SW480 (cell line): ENCODE measurements at regions not wholly inside any gene's neighbourhood (a gene's known extent, or its start where the extent isn't known, plus 50 kb on each side); places are given as distances from the start of the nearest gene placed in this dataset.

Experiments
- DNase-seq: peaks from one replicate; pipeline ENCODE4 v3.0.0-alpha.2; 2016; ENCODE audit warnings: low spot score

GRCh38 chr15:29455055-29455454 lies 185.4 kb upstream of the NSMCE3 start:
- no peak for DNase-seq

- no peak for DNase-seq
These were observed 184.9 kb upstream of the NSMCE3 start for GRCh38 chr15:29454506-29454905.

- DNase-seq, result peak; percentile 69
These were observed 183.5 kb upstream of the NSMCE3 start for GRCh38 chr15:29452881-29453731.

GRCh38 chr15:29451201-29451781 lies 181.7 kb upstream of the NSMCE3 start:
- DNase-seq, result peak; percentile 13

- peak; percentile 11 for DNase-seq
These were observed 179.5 kb upstream of the NSMCE3 start for GRCh38 chr15:29449136-29449535.

GRCh38 chr15:29448320-29448719 lies 178.7 kb upstream of the NSMCE3 start:
- no peak for DNase-seq

GRCh38 chr15:29446480-29446879 lies 176.9 kb upstream of the NSMCE3 start:
- no peak for DNase-seq

GRCh38 chr15:29442532-29442931 lies 172.9 kb upstream of the NSMCE3 start:
- DNase-seq, result no peak

GRCh38 chr15:29440541-29440940 lies 170.9 kb upstream of the NSMCE3 start:
- DNase-seq, result no peak

- no peak for DNase-seq
These were observed 169.1 kb upstream of the NSMCE3 start for GRCh38 chr15:29438703-29439055.

- DNase-seq, result no peak
These were observed 168.5 kb upstream of the NSMCE3 start for GRCh38 chr15:29437888-29438702.

- DNase-seq, result peak; percentile 8
These were observed 166.2 kb upstream of the NSMCE3 start for GRCh38 chr15:29435811-29436210.

GRCh38 chr15:29434280-29434679 lies 164.7 kb upstream of the NSMCE3 start:
- no peak for DNase-seq

- no peak for DNase-seq
These were observed 164.1 kb upstream of the NSMCE3 start for GRCh38 chr15:29433507-29434248.

GRCh38 chr15:29433050-29433318 lies 163.4 kb upstream of the NSMCE3 start:
- DNase-seq, result no peak

GRCh38 chr15:29432191-29433049 lies 162.8 kb upstream of the NSMCE3 start:
- no peak for DNase-seq

GRCh38 chr15:29430831-29431230 lies 161.2 kb upstream of the NSMCE3 start:
- DNase-seq, result no peak

- no peak for DNase-seq
These were observed 160.5 kb upstream of the NSMCE3 start for GRCh38 chr15:29430124-29430523.

- DNase-seq, result no peak
These were observed 160.0 kb upstream of the NSMCE3 start for GRCh38 chr15:29429584-29429983.

GRCh38 chr15:29428925-29429573 lies 159.4 kb upstream of the NSMCE3 start:
- no peak for DNase-seq

GRCh38 chr15:29425864-29426263 lies 156.2 kb upstream of the NSMCE3 start:
- DNase-seq, result no peak
